Upper lobe of left lung (tissue), 4 donors: ENCODE measurements at regions not wholly inside any gene's neighbourhood (a gene's known extent, or its start where the extent isn't known, plus 50 kb on each side); places are given as distances from the start of the nearest gene placed in this dataset.

ENCODE experiments used
- CTCF ChIP-seq, 6 experiments: fragments of 450-650 bp in 4 of 6; fragments of 200-600 bp in 2 of 6; sonication (generic) in 2 of 6; IDR thresholded peaks; one replicate each; pipeline ENCODE4 v1.5.1; 2016 to 2019; ENCODE audit warnings: antibody characterized with exemption in 6 of 6
- EP300 ChIP-seq, 4 donors: sonication (generic); formaldehyde crosslinking; IDR thresholded peaks; one replicate each; pipeline ENCODE4 v1.5.1; 2017; ENCODE audit warnings: antibody characterized with exemption in 4 of 4, control low read depth in 2 of 4
- POLR2A ChIP-seq, 4 donors: fragments of 450-650 bp; IDR thresholded peaks; one replicate each; pipeline ENCODE4 v1.5.1; 2016 to 2017; ENCODE audit warnings: antibody characterized with exemption in 4 of 4, mild to moderate bottlenecking in 2 of 4
- POLR2AphosphoS5 ChIP-seq, 2 donors: sonication (generic); formaldehyde crosslinking; IDR thresholded peaks; one replicate each; pipeline ENCODE4 v1.5.1; 2017; ENCODE audit warnings: antibody characterized with exemption in 2 of 2

GRCh38 chr16:7962091-7962879, 628.0 kb downstream of the TMEM114 start:
- no peak for TF ChIP-seq CTCF (IDR thresholded peaks at IDR 0.05)
- no peak for TF ChIP-seq POLR2AphosphoS5 (IDR thresholded peaks at IDR 0.05)
- TF ChIP-seq POLR2A (IDR thresholded peaks at IDR 0.05) = no peak
- no peak for TF ChIP-seq EP300 (IDR thresholded peaks at IDR 0.05)
